CD14-positive monocyte (primary cell): ENCODE measurements at regions not wholly inside any gene's neighbourhood (a gene's known extent, or its start where the extent isn't known, plus 50 kb on each side); places are given as distances from the start of the nearest gene placed in this dataset.

Source experiments
- DNase-seq, 3 donors: peaks; one replicate each; pipeline ENCODE4 v3.0.0-alpha.2; 2011 to 2022
- H2AFZ ChIP-seq: 2 replicates; pipeline ENCODE4 v1.6.0; 2012; ENCODE audit warnings: mild to moderate bottlenecking, low read depth, low read length, inconsistent platforms; ENCODE audit not compliant: insufficient read depth, poor library complexity, severe bottlenecking
- H3K27ac ChIP-seq, 2 donors: 1 replicate in 1 of 2; 2 replicates in 1 of 2; pipeline ENCODE4 v1.5.1; 2012 to 2013; ENCODE audit warnings: low read length in 2 of 2, control low read depth in 1 of 2, inconsistent platforms in 1 of 2, low read depth in 1 of 2, mild to moderate bottlenecking in 1 of 2
- H3K27me3 ChIP-seq, 2 donors: one replicate each; pipeline versions ENCODE4 v1.6.0 to v1.6.1; 2011 to 2013; ENCODE audit warnings: low read length in 2 of 2; ENCODE audit not compliant: control insufficient read depth in 2 of 2, insufficient read depth in 2 of 2
- H3K36me3 ChIP-seq, 2 donors: replicated peaks in 1 of 2; 1 replicate in 1 of 2; 2 replicates in 1 of 2; pipeline versions ENCODE4 v1.5.1 to v1.6.1; 2012 to 2013; ENCODE audit warnings: low read length in 2 of 2, control low read depth in 1 of 2, inconsistent platforms in 1 of 2, mild to moderate bottlenecking in 1 of 2; ENCODE audit not compliant: insufficient read depth in 2 of 2, control insufficient read depth in 1 of 2
- H3K4me1 ChIP-seq, 2 donors: 1 replicate in 1 of 2; 2 replicates in 1 of 2; pipeline versions ENCODE4 v1.5.1 to v1.6.1; 2012 to 2013; ENCODE audit warnings: low read length in 2 of 2, control low read depth in 1 of 2, inconsistent platforms in 1 of 2, mild to moderate bottlenecking in 1 of 2, moderate library complexity in 1 of 2; ENCODE audit not compliant: insufficient read depth in 2 of 2, control insufficient read depth in 1 of 2
- H3K4me2 ChIP-seq: replicated peaks from 2 replicates; pipeline ENCODE3; 2012; ENCODE audit warnings: low read length, moderate library complexity, mild to moderate bottlenecking; ENCODE audit not compliant: poor library complexity, severe bottlenecking; ENCODE audit errors: extremely low read depth
- H3K4me3 ChIP-seq, 3 experiments: fragments of 200-600 bp in 1 of 3; sonication (generic) in 1 of 3; replicated peaks in 1 of 3; 1 replicate in 2 of 3; 2 replicates in 1 of 3; pipeline ENCODE4 v1.5.1; 2011 to 2013; ENCODE audit warnings: low read length in 3 of 3, mild to moderate bottlenecking in 3 of 3, control low read depth in 2 of 3, low read depth in 2 of 3, inconsistent platforms in 1 of 3, moderate library complexity in 1 of 3
- H3K79me2 ChIP-seq: 2 replicates; pipeline ENCODE4 v1.6.0; 2012; ENCODE audit warnings: mild to moderate bottlenecking, control low read depth, inconsistent platforms, low read length, moderate library complexity; ENCODE audit not compliant: insufficient read depth
- H3K9ac ChIP-seq: 2 replicates; pipeline ENCODE4 v1.6.0; 2017; ENCODE audit warnings: low read length, mild to moderate bottlenecking; ENCODE audit not compliant: insufficient read depth, poor library complexity, severe bottlenecking
- H3K9me3 ChIP-seq, 2 donors: replicated peaks in 1 of 2; 1 replicate in 1 of 2; 2 replicates in 1 of 2; pipeline versions ENCODE4 v1.5.1 to v1.6.1; 2012 to 2013; ENCODE audit warnings: low read length in 2 of 2, control low read depth in 1 of 2; ENCODE audit not compliant: control insufficient read depth in 1 of 2, insufficient read depth in 1 of 2
- H4K20me1 ChIP-seq: 2 replicates; pipeline ENCODE4 v1.6.0; 2012; ENCODE audit warnings: mild to moderate bottlenecking, low read length, control low read depth, moderate library complexity; ENCODE audit not compliant: insufficient read depth
- H3K27ac Mint-ChIP-seq, 7 donors: one replicate each; pipeline ENCODE4 v1.8.0; 2020; ENCODE audit warnings: mild to moderate bottlenecking in 7 of 7, mixed read lengths in 7 of 7, moderate library complexity in 6 of 7, inconsistent platforms in 2 of 7
- H3K27me3 Mint-ChIP-seq, 3 donors: one replicate each; pipeline ENCODE4 v1.8.0; 2021 to 2022; ENCODE audit warnings: low read depth in 3 of 3, mild to moderate bottlenecking in 3 of 3, mixed read lengths in 3 of 3, moderate library complexity in 3 of 3, inconsistent platforms in 1 of 3
- H3K36me3 Mint-ChIP-seq, 2 donors: one replicate each; pipeline ENCODE4 v1.8.0; 2020; ENCODE audit warnings: mixed read lengths in 2 of 2, inconsistent platforms in 1 of 2, mild to moderate bottlenecking in 1 of 2
- H3K4me1 Mint-ChIP-seq: one replicate; pipeline ENCODE4 v1.8.0; 2020; ENCODE audit warnings: mild to moderate bottlenecking, mixed read lengths
- H3K4me3 Mint-ChIP-seq, 2 donors: one replicate each; pipeline ENCODE4 v1.8.0; 2020; ENCODE audit warnings: mild to moderate bottlenecking in 2 of 2, mixed read lengths in 2 of 2, moderate library complexity in 1 of 2
- H3K9me3 Mint-ChIP-seq, 7 donors: one replicate each; pipeline ENCODE4 v1.8.0; 2020 to 2022; ENCODE audit warnings: mixed read lengths in 7 of 7, mild to moderate bottlenecking in 6 of 7, moderate library complexity in 6 of 7, inconsistent platforms in 2 of 7
- WGBS: methylation state at CpG from one replicate; pipeline ENCODE4 v1.1.5; 2013; ENCODE audit warnings: missing lambda C conversion rate; ENCODE audit not compliant: insufficient coverage; 5-methylcytosine and 5-hydroxymethylcytosine counted together
- intact Hi-C, 2 donors: fragments of 100-400 bp; cut with micrococcal nuclease; formaldehyde crosslinking; loops; one replicate each; pipeline versions ENCODE4 v1.15.0 to v1.15.1; 2023
- TF ChIP-seq, protein P1 (sequence below): fragments of 200-600 bp; IDR thresholded peaks from one replicate; pipeline ENCODE4 v1.8.0; 2022; ENCODE audit warnings: antibody characterized with exemption, mild to moderate bottlenecking

DNA sequence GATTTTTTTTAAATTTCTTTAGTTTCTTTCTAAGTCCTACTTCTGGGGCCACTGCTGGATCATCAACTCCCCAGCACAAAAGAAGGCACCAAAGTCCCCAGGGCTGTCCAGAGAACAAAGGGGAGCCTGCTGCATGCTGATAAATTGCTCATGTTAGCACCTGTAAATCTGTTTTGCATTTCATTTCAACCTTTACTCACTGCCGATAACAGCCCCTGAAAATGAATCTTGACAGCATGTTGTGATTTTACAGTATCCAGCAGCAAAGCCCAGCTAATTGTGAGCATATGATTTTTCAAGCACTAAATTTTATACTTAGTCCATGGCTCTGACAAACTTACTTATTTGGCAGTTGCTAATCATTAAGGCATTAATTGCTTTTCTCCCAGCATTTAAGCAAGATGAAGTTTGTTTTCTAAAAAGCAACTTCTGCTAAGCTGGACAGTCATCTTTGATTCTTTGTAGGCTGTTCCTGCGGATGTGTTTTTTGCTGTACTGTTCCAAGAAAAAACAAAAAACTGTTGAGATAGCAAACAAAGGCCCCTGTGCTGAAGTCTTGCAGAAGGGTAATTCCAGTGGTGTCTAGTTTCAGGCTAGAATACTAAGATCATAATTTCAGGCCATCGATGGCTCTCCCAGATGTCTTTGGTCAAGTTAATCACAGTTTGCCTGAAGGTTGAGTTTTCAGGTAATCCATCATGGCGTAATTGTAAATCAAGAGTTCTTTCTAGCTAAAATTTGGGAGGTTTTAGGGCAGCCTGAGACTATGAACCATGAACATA, 73.1 kb upstream of the GAS1 start:
- TF ChIP-seq, protein P1, sequence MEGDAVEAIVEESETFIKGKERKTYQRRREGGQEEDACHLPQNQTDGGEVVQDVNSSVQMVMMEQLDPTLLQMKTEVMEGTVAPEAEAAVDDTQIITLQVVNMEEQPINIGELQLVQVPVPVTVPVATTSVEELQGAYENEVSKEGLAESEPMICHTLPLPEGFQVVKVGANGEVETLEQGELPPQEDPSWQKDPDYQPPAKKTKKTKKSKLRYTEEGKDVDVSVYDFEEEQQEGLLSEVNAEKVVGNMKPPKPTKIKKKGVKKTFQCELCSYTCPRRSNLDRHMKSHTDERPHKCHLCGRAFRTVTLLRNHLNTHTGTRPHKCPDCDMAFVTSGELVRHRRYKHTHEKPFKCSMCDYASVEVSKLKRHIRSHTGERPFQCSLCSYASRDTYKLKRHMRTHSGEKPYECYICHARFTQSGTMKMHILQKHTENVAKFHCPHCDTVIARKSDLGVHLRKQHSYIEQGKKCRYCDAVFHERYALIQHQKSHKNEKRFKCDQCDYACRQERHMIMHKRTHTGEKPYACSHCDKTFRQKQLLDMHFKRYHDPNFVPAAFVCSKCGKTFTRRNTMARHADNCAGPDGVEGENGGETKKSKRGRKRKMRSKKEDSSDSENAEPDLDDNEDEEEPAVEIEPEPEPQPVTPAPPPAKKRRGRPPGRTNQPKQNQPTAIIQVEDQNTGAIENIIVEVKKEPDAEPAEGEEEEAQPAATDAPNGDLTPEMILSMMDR = no peak
- intact Hi-C loops = no loop called here
- WGBS = 100% methylated on average over 2 of the region's 4 CpGs

DNA sequence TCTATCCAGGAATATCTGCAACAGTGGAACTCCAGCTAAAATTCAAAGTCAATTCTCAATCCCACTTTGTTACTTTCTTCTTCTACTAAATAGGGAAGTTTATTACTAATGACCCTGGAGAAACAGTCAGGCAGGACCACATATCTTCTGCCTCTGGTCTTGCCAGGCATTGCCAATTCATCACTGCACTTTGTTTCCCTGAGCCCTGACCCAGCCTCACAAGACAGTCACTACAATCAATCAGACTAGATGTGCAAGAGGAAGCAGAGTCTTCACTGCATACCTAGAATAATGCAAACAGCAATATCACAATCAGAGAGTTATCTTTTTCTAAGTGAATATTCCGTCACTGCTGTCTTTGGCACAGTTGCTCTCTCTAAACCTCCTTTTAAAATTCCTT, 74.9 kb upstream of the GAS1 start:
- H3K27ac Mint-ChIP-seq = no peak overlapping the region
- H3K9me3 ChIP-seq = no peaks in the 10 kb centered on the region
- no peak overlapping the region for H3K9ac ChIP-seq
- H3K27me3 ChIP-seq = no peaks in the 10 kb centered on the region
- no peak overlapping the region for H3K27ac ChIP-seq
- H3K79me2 ChIP-seq = no peaks in the 10 kb centered on the region
- no peak overlapping the region for H3K4me3 ChIP-seq
- no peaks in the 10 kb centered on the region for H3K36me3 Mint-ChIP-seq
- no peak for DNase-seq
- WGBS = no CpG with 5 or more reads among the region's 1 CpG
- H3K27me3 Mint-ChIP-seq = peaks cover 0 to 3% (median 1%) of the 10 kb centered on the region in 3 donors
- no peak overlapping the region for H3K4me3 Mint-ChIP-seq
- TF ChIP-seq, protein P1 = no peak
- no peaks in the 10 kb centered on the region for H3K4me1 ChIP-seq
- H3K4me1 Mint-ChIP-seq = no peaks in the 10 kb centered on the region
- no peak overlapping the region for H2AFZ ChIP-seq
- no peaks in the 10 kb centered on the region for H4K20me1 ChIP-seq
- peaks cover 0 to 11% (median 4%) of the 10 kb centered on the region in 7 donors for H3K9me3 Mint-ChIP-seq
- H3K36me3 ChIP-seq = no peaks in the 10 kb centered on the region
- H3K4me2 ChIP-seq = no peak overlapping the region
- intact Hi-C loops = no loop called here

More for the DNA sequence above, 73.1 kb upstream of the GAS1 start:
- DNase-seq = no peak
- Histone ChIP-seq H4K20me1 (no peaks in the 10 kb centered on the region), H3K4me3 (no peak overlapping the region), H3K27me3 (no peaks in the 10 kb centered on the region), H3K4me2 (no peak overlapping the region), H3K36me3 (no peaks in the 10 kb centered on the region), H3K9me3 (no peaks in the 10 kb centered on the region), H3K27ac (no peak overlapping the region), H2AFZ (no peak overlapping the region), H3K4me1 (no peaks in the 10 kb centered on the region), H3K79me2 (no peaks in the 10 kb centered on the region), H3K9ac (no peak overlapping the region)
- Mint-ChIP-seq H3K9me3 (peaks cover 0 to 14% (median 5%) of the 10 kb centered on the region in 7 donors), H3K4me1 (no peaks in the 10 kb centered on the region), H3K36me3 (no peaks in the 10 kb centered on the region), H3K4me3 (no peak overlapping the region), H3K27ac (no peak overlapping the region), H3K27me3 (peaks cover 0 to 3% (median 1%) of the 10 kb centered on the region in 3 donors)
